Esophagus squamous epithelium (tissue), 4 donors: ENCODE measurements at regions not wholly inside any gene's neighbourhood (a gene's known extent, or its start where the extent isn't known, plus 50 kb on each side); places are given as distances from the start of the nearest gene placed in this dataset.
"Not testable (repeated sequence)": the region's sequence is repeated elsewhere in the genome, so short reads cannot be mapped to it uniquely, and the experiment has no call there.

ENCODE experiments used
- CTCF ChIP-seq, 6 experiments: fragments of 450-650 bp in 4 of 6; fragments of 200-600 bp in 2 of 6; sonication (generic) in 2 of 6; IDR thresholded peaks; one replicate each; pipeline ENCODE4 v1.5.1; 2016 to 2019; ENCODE audit warnings: antibody characterized with exemption in 6 of 6, mild to moderate bottlenecking in 4 of 6, moderate library complexity in 4 of 6
- POLR2A ChIP-seq, 4 donors: fragments of 450-650 bp; IDR thresholded peaks; one replicate each; pipeline ENCODE4 v1.6.1; 2017; ENCODE audit warnings: antibody characterized with exemption in 4 of 4, mild to moderate bottlenecking in 4 of 4, moderate library complexity in 3 of 4

- TF ChIP-seq CTCF, POLR2A (IDR thresholded peaks at IDR 0.05): not testable (repeated sequence)
Measured at GRCh38 chr12:82634495-82635258, 52.0 kb upstream of the TMTC2 start.
